ENCODE measurements at regions not wholly inside any gene's neighbourhood (a gene's known extent, or its start where the extent isn't known, plus 50 kb on each side); places are given as distances from the start of the nearest gene placed in this dataset.

DNA sequence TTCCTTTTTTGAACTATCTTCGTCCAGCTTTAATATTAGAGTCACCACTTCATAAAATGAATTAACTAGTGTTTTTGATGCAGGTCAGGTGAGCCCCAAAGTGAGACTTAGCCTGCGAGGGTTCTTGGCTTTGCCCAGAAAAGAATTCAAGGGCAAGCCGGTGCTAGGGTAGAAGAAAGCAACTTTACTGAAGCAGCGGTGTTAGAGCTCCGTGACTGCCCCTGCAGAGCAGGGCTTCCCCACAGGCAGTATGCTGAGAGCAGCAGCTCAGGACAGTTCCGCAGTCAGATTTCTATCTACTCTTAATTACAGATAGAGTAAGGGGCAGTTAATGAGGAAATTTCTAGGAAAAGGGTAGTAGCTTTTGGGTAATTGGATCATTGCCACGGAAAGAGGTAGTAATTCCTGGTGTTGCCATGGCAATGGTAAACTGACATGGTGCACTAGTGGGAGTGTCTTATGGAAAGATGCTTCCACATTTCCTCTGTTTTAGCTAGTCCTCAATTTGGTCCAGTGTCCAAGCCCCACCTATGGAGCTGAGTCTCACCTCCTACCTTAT lies 432.2 kb upstream of the ZNF507 start:
- TF ChIP-seq CTCF (IDR thresholded peaks at IDR 0.05) = no peak
- TF ChIP-seq POLR2A (IDR thresholded peaks at IDR 0.05) = no peak
